ENCODE measurements at regions not wholly inside any gene's neighbourhood (a gene's known extent, or its start where the extent isn't known, plus 50 kb on each side); places are given as distances from the start of the nearest gene placed in this dataset.
"Not testable (repeated sequence)": the region's sequence is repeated elsewhere in the genome, so short reads cannot be mapped to it uniquely, and the experiment has no call there.

GRCh38 chr16:64089697-64090096, 1032.2 kb downstream of the CDH11 start:
- no peak for DNase-seq

DNA sequence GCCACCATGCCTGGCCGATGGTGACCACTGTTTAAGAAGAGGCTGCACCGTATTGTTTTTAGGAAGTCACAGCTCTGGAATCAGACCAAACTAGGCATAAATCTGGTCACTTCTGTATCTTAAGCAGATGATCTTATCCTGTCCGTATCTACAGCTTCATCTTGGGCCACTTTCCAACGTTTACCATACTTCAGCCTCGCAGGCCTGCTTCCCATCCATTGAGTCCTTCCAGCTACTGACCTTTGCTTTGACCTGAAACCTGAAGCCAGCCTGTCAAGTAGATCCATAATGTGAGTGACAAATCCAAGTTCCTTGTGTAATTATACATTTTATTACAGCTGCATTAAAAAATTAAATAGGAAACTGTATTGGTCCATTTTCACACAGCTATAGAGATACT, 1033.0 kb downstream of the CDH11 start:
- DNase-seq: no peak

- DNase-seq: no peak
Measured at GRCh38 chr16:64085296-64085695, 1036.6 kb downstream of the CDH11 start.

GRCh38 chr16:64084706-64085105, 1037.2 kb downstream of the CDH11 start:
- DNase-seq: no peak

DNA sequence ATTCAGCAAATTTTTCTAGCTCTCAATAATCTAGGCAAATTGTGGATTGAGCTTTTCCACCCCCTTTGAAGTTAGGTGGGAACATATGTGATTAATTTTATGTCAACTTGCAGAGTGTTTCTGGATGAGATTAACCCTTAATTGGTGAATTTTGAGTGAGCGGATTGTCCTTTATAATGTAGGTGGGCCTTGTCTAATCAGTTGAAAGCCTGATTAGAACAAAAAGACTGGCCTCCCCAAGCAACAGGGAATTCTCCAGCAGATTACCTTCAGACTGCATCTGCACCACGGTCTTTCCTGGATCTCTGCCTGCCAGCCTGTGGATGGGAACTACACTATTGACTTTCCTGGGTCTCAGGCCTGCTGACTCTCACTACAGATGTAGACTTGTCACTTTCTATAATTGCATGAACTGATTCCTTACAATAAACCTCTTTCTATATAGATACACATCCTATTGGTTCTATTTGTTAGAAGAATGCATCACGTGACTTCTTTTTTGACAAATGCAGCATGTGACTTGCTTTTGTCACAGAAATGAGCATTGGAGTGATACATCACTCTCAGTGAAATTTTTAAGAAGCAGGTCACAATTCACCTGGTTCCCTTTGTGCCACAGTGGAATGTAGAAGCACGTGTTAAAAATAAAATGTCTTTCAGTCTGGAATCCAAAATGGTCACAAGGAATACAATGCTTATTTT, 1038.3 kb downstream of the CDH11 start:
- DNase-seq: no peak

- DNase-seq: peak; percentile 85
Measured at GRCh38 chr16:64077242-64077641, 1044.6 kb downstream of the CDH11 start.

DNA sequence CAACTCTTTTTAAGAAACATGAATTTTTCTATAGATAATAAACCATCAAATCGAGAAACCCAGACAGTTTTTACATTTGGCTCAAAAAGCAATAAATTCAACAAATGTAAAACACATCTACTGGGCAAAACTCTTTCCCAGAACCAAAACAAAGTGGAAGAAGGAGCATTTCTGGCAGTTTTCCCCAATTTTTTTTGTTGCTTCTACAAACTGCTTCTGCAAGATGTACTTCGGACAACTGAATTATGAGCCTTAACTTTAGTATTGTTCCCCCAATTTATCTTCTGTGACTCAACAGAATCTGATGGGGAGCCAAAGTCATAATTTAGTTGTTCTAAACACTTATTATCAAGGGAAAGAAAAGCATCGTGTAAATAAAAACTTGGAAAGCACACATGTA, 1047.2 kb downstream of the CDH11 start:
- no peak for DNase-seq

GRCh38 chr16:64072131-64072730, 1049.6 kb downstream of the CDH11 start:
- not testable (repeated sequence) for DNase-seq

- DNase-seq: no peak
Measured at GRCh38 chr16:64065523-64065922, 1056.3 kb downstream of the CDH11 start.

DNA sequence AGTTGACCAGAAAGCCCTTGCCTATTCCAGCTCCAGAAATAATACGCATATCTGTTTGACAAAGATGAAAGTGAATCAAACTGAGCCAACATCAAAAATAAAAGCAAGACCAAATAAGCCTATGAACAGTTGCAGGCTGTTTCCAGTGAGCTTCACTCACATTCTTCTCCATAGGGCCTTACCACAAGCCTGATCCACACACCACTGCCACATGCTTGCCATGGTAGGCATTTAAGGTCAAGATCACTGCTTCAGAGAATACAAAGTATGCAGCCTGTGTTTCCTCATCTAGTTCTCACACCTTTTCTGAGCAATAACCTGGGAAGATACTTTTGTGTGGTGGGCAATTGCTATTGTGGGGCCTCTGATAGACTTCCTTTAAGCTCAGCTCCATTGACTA, 1060.2 kb downstream of the CDH11 start:
- DNase-seq: no peak

DNA sequence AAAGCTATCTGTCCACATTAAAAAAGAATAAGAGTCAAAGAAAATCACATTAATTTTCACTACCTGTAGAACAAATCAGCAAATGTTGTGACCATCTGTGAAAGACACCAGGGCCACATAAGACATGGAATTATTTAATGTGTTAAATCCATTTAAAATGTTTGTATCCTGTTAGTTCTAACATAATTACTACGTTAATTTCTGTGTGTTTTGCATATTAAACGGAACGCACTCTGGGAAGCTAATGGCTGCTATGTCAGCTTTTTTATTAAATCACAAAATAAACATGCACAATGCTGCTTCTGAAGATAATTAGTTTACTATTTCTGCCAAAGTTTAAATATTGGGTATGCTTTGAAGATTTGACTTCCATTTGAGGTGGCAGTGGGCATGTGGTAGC, 1061.2 kb downstream of the CDH11 start:
- DNase-seq: no peak

- DNase-seq: no peak
Measured at GRCh38 chr16:64058685-64059084, 1063.2 kb downstream of the CDH11 start.

DNA sequence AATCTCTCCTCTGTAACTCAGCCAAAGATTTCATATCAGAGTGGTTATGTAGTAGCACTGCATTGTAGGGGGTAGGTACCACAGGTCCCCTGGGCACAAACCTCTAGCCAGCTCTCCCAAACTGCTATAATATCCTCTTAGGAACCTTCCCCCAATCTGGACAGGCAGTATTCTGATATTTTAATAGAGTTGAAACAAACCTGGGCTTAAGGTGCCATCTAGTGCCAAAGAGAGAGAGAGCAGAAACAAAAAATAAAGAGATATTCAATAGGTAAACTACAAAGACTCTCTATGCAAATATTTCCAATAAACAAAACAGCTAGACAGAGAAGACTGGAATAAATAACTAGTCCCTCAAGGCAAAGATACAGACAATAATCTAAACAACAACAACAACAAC, 1070.0 kb downstream of the CDH11 start:
- no peak for DNase-seq

DNA sequence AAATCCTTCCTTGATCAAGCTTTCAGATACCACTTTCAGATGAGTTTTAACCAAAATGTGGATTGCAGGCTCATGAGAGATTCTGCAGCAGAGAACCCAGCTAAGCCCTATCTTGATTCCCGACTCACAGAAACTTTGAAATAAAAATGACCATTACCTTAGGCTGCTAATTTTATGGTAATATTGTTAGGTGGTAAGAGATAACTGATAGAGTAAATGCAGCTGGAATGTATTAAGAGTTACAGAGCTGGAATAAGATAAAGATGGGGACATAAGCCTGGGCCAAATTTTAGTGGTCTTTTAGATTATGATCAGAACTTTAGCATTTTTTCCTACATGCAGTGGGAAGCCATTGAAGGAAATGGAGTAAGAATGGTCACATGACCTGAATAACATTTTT, 1074.0 kb downstream of the CDH11 start:
- DNase-seq: no peak

- no peak for DNase-seq
Measured at GRCh38 chr16:64047207-64047606, 1074.7 kb downstream of the CDH11 start.

- DNase-seq: no peak
Measured at GRCh38 chr16:64035337-64035736, 1086.5 kb downstream of the CDH11 start.

DNA sequence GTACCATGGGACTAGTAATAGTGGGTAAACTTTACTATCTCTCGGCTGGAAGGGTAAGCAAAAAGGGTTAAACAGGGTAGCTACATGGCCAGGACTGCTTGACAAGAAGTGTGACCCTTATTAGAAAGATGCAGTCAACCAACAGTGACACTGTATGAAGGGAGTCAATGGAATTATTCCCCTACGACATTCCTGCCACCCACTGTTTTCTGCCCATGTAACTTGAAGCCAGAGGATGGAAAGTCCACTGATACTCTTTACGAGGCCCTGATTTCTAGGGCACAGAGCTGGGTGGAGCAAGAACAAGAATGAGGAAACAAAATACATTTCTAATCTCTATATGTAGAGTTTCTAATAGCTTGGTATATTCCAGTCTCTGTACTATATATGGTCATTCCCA, 1102.5 kb downstream of the CDH11 start:
- DNase-seq: no peak

GRCh38 chr16:64017796-64018195, 1104.1 kb downstream of the CDH11 start:
- DNase-seq: no peak

DNA sequence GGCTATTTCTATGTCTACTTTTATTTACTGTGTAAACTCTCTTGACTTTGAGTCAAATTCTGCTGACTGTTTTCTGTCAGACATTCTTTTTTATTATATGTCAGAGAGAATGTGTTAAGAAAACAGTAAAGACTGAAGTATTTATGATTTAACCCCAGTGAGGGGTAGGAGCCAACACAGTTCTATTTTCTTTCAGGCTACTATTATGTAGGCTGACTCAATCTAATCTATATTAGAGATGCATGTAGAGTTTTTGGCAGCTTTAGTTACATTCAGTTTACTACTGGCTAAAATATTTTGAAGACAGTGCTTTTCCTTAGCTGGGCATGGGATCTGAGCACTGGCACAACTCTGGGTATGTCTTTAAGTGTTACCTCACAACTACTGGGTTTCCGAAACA, 1108.0 kb downstream of the CDH11 start:
- no peak for DNase-seq

DNA sequence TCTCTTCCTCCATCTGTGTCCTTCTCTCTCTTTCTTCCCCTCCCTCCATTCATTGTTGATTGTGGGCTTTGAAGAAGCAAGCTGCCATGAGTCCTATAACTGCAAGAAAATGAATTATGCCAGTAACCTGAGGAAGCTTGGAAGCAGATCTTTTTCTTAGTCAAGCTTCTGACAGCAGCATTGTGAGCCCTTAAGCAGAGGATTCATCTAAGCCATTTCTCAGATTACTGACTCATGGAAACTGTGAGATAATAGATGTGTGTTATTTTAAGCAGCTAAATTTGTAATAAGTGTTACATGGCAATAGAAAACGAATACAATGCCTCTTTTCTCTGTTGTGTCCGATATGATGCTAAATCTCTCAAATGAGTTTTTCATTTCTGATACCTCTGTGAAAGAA, 1109.7 kb downstream of the CDH11 start:
- no peak for DNase-seq

GRCh38 chr16:64011650-64012049, 1110.2 kb downstream of the CDH11 start:
- DNase-seq: no peak

- DNase-seq: no peak
Measured at GRCh38 chr16:64008131-64008530, 1113.7 kb downstream of the CDH11 start.

DNA sequence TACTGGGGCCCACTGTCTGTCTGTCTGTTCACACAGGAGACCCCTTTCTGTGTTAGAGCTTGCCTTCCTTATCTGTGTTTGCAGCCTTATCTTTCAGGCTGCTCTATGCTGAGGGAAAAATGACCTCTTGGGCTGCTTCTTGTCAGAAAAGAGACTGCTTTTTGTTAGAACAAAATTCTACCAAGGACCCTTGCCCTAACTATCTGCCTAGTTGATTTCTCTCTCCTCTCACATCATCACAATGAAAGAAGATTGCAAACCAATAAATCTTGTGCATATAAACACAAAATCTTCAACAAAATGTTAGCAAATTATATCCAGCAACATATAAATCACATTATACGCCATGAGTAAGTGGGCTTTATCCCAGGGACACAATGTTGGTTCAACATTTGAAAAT, 1117.7 kb downstream of the CDH11 start:
- no peak for DNase-seq

DNA sequence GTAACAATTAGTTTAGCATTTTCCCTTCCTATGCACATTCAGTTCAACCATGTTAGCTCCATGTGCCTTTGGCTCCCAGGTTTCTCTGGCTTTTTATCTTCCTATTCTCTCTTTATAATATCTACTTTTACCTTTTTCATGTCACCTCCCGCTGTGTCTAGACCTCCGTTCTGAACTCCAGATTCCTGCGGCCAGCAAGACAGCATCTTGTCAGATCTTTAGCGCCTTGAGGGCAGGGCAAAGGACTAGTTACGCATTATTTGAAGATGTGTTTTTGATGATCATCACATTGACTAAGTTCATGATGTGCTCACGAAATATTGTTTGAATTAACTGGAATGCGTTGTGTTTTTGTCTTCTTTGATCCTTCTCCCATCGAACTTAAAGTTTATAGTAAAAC, 1126.8 kb downstream of the CDH11 start:
- no peak for DNase-seq

DNA sequence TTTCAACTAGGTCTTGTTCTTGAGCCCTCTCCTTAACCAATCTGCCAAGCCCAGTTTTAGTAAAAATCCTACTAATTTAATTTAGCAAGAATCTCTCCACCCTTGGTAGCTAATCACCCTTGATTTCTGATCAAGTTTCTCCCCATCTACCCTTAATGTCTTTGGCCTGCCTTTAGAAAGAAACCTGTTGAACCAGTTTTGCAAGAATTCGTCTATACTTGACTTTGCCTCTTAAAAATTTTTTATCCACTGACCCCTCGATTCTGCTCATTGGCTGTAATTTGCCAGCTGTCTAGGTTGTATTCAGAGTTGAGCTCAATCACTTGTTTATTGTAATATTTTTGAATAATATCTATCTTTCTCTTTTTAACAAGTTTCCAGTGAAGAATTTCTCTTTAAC, 1138.5 kb downstream of the CDH11 start:
- DNase-seq: no peak

All from MV-4-11 (cell line).